ENCODE measurements at regions not wholly inside any gene's neighbourhood (a gene's known extent, or its start where the extent isn't known, plus 50 kb on each side); places are given as distances from the start of the nearest gene placed in this dataset.
A peak's percentile ranks its signal among the peaks of the same experiment; 100 is the strongest.

GRCh38 chr10:29924436-29924835 is 134.9 kb downstream of the JCAD start:
- DNase-seq = no peak

DNA sequence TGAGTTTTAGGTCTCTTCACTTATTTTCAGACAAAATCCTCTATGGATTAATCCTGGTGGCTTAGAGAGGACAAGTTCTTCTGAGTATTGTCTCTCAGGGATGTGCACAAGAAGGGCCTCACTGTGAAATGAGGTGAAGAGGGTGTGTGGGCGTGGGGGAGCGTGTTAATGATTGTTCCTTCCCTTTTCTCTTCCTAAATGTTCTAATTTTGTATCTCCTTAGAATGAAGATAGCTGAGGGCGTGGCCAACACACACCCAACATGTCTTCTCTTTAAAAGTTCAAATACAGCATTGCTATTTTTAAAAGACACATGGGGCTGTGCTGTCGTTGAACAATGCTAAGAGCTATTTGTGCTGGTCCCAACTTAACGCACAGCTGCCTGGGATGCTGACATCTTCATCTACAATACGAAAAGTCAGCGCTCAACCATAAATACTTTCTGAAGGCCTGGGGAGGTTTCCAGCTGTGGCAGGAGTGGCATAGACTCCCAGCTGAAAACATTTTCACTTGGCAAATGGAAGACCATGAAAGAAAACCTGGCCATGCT is 135.9 kb downstream of the JCAD start:
- DNase-seq = no peak

- DNase-seq = no peak
These were observed 136.5 kb downstream of the JCAD start for GRCh38 chr10:29922892-29923291.

GRCh38 chr10:29922226-29922625 is 137.2 kb downstream of the JCAD start:
- no peak for DNase-seq

DNA sequence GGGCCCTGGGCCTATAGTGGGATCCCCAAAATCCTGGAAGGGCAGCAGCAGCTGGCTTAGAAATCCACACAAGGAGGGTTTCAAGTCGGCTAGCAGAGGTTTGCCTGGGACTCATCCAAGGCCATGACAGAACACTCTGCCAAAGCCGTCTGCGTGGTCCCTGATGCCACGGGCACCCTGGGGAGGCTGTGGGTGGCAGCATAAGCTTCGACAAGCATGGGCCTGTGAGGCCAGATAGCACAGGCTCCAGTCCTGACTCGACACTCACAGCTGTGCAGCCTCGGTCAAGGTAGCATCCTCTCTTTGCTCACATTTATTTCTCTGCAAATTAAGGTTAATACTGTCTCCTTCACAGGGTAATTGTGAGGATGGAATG is 138.3 kb downstream of the JCAD start:
- no peak for DNase-seq

DNA sequence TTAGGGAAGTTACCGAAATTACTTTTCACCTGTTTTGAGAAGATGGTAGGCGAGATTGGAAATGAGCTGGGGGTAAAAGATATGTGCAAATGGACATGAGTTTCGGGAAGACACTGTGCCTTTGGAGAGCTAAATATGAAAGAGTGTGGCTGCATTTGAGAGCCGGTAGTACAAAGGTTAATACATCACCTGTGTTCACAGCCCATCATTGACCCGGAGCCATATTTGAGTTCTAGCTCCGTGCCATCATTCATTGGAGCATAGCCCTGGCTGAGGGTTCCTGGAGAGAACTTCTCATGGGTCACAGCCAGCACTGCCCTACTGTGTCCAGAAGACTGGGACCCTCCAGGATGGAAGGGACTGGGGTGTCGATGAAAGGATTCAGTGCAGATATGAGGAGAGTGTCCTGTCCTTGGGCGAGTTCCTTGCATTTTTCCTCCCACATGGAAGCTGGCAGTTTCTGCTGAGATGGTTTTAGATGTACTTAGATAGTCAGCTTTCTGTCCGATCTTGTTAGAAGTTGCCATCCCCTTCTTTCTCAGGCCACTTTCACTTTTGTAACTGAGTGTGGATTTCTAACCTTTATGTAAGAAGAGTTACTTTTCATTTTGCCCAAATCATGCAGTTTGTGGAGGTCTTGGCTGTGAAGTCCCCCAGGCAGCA is 138.8 kb downstream of the JCAD start:
- no peak for DNase-seq

DNA sequence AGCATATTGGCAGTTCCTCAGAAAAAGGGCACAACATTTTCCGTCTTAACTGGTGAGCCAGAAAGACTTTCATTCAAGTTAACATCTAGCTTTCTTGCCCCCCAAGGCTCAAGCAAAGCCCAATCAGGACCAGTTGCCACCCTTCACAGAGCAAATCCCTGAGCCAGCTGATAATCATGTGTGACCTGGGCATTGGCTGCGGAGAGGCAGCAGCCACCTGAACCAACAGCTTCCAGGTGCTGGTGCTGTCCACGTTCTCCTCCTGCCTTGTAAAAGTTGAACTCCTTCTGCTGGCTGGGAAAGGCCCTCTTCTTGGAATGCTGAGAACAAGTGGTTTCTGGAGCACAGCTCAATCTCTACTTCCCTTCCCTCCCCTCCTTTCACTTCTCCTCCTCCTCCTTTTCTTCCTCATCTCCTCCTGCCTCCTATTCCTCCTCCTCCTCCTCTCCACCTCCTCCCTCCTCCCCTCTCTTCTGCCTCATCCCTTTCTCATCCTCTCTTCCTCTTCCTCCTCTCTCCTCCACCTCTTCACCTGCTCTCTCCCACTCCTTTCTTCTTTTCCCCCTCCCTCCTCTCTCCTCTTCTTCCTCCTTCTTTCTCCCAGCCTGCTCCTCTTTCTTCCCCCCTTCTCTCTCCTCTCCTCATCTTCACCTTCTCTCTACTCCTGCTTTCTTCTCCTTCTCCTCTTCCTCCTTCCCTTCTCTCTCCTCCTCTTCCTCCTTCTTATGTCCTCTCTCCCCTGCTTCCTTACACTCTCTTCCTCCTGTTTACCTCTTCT is 140.6 kb downstream of the JCAD start:
- DNase-seq = no peak

GRCh38 chr10:29917311-29917710 is 142.1 kb downstream of the JCAD start:
- peak; percentile 10 for DNase-seq

- no peak for DNase-seq
These were observed 142.7 kb downstream of the JCAD start for GRCh38 chr10:29916669-29917068.

GRCh38 chr10:29914986-29915785 is 144.2 kb downstream of the JCAD start:
- no peak for DNase-seq

- DNase-seq = peak; percentile 50
These were observed 150.4 kb downstream of the JCAD start for GRCh38 chr10:29908962-29909361.

DNA sequence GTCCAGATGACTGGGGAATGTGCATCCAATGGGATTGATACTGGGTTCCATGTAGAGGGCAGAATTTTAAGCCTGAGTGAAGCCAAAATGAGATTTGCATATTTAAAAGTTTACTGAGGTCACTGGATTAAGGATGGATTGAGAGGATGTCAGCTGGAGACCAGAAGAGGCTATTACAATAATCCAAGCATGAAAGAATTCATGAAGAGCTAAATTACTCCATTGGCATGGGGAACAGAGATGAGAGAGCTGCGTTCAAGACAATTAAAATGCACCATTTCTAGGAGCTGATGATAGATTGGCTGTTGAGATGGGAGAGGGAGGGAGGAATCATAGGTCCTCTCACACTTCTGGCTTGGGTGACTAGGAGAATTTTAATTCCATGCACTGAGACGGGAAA is 158.5 kb downstream of the JCAD start:
- DNase-seq = no peak

DNA sequence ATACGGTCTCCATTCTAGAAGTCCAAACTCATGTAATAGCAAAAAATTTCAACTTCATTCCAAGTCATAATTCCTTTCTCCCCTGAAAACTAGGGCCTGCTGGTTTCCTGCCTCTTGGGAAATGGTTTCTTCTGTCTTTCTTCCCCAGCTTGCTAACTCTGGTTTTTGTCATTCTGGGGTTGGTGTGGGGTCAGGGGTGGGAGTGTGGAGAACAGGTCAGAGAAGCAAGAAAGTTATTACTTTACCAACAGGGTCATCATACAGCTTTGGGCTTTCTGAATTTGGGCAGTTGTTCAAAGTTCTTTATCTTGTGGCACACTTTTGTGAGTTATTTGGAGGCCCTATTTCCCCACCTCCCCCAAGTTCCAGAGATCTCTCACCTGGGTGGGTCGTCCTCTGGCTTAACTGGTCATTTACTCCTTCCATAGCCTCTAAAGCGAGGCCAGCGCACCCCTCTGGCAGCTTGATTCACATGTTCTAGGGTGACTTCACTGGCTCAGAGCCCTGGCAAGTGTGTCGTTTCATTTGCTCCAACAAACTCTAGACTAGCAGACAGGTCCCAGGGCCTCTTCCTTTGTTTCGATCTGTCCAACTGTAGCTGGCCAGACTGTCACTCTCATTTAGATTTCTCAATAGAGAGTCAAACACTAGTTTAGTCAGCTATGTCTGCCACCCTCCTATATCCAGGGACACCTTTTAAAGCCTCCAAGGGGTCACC is 161.2 kb downstream of the JCAD start:
- DNase-seq = no peak

DNA sequence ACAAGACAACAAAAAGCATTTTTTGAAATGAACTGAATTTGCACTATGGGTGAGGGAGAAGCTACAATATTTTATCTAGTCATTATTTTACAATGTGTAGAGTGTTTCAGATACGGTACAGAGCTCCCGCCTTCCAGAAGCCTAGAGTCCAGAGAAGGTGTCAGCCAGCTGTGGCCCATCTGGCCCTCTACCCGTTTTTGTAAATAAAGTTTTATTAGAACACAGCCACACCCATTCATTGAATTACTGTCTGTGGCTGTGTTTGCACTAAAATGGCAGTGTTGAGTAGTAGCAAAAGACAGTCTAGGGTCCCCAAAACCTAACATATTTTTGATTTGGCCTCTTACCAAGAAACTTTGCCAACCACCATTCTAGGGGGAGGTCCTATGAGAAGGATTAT is 162.0 kb downstream of the JCAD start:
- no peak for DNase-seq

DNA sequence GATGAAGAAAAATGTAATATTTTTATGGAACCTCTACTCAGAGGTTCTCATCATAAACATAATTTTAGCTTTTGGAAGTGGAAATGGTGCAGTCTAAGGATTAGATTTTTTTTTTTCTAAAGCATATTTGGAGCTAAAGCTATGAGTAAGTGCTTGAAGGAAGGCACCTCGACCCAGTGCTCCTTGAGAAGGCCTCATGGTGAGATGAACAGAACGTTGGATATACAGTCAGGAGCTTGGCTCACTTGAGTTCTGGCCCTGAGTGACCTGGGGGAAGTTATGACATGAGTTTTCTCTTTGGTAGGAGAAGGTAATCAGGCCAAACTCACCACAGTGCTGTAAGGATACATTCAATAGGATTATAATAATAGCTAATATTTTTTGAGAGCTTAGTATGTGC is 163.3 kb downstream of the JCAD start:
- peak; percentile 68 for DNase-seq

- peak; percentile 99 for DNase-seq
These were observed 163.9 kb downstream of the JCAD start for GRCh38 chr10:29895456-29895855.

DNA sequence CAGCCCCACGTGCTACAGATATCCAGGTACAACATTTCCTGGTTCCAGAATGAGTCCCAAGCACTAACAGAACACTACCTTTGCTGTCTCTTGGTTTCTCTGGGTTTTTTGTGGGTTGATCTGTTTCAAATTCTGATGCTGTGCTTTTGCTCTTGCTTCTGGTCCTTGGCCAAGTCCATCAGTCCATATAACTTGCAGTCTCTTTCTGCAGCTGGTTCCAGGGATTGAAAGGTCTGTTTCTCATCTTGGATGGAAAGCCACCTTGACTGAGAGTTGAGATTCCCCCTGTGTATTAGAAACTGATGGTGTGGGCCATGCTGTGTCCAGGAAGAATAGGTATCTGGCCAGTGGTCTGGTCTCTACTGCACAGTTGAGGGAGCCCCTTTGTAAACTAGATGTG is 171.1 kb downstream of the JCAD start:
- DNase-seq = no peak

DNA sequence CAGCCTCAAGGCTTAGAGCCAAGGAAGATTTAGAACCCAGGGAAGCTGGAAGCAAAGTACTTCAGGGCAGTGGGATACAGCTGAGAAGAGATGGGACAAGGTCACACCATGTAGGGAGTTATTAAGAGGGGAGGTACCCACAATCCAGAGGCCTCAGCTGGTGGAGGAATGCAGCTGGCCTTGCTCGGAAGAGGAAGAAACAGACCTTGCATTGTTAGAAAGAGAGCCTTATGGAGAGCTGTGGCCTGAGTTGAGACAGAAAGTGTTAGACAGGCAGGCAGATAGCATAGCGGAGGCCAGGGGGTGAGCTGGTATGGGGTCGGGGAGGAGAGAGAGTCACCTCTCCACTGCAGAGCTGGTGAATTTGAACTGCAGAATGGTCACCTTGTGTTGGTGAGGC is 173.1 kb downstream of the JCAD start:
- no peak for DNase-seq

GRCh38 chr10:29883231-29883630 is 176.2 kb downstream of the JCAD start:
- DNase-seq = no peak

- no peak for DNase-seq
These were observed 176.6 kb downstream of the JCAD start for GRCh38 chr10:29882766-29883165.

DNA sequence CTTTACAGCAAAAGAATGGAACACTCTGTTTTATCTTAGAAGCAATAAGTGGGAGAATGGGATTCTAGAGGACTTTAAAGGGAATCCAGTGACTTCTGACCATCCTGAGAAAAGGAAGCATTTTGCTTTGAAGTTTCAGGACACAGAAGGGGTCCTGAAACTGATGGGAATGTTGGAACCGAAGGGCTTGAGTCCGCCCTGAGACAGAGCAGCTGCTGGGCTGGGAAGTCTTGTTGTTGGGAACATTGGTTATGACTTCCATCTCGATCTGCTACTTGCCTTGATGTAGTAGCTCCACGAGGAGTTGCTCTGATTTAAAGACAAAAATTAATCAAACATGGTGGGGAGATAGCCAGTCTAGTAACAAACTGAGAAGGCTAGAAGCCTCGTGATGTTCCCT is 177.6 kb downstream of the JCAD start:
- no peak for DNase-seq

GRCh38 chr10:29881336-29881771 is 178.0 kb downstream of the JCAD start:
- DNase-seq = no peak

- no peak for DNase-seq
These were observed 178.5 kb downstream of the JCAD start for GRCh38 chr10:29880856-29881255.
